CD4-positive, alpha-beta T cell treated with Interferon gamma for 1 hour (primary cell): ENCODE measurements at regions not wholly inside any gene's neighbourhood (a gene's known extent, or its start where the extent isn't known, plus 50 kb on each side); places are given as distances from the start of the nearest gene placed in this dataset.
"Not testable (repeated sequence)": the region's sequence is repeated elsewhere in the genome, so short reads cannot be mapped to it uniquely, and the experiment has no call there.

Source experiments
- DNase-seq: peaks from one replicate; pipeline ENCODE4 v3.0.0-alpha.2; 2020

DNA sequence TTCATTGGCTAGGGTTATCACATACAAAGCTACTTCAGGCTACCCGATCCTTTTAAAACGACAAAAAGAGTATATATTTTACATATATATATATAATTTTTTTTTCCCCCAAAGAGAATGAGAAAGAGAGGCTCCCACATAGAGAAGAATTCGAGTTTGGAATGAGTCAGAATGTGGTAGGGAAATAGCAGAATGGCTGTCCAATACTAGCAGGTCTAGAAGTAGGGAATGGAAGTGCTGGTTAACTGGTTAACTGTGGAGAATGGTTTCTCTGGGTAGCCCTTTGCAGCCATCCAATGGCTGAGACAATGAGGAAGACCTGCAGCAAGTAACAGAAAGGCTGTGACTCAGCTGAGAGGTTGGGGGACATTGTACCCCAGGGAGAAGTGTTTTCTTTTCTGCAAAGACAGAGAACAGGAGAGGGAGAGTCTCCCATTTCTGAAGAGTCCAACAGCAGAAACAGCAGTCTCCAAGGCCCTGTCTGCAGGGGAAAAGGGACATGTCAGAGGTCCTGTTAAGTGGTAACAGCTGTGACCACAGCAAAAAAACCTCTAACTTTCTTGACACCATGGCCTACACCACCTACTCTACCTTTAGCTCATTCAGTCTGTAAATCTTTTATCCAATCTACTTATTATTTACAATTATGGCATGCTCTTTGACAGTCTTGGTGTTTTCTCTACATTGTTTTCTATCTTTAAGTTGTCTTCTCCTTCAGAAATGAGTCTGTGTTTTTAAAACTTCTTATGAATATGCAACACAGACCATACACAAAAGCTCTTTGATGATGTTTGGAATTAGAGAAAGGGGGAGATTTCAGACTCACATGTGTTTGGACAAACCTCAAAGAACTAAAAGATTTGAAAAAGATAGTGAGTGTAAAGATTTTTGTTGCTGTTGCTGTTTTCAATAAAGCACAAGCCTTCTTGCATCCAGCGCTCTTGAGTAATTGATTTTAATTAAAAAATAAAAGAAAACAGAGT, 116.1 kb upstream of the SLC7A14 start:
- no peak for DNase-seq

GRCh38 chr3:170700054-170700404, 114.2 kb upstream of the SLC7A14 start:
- no peak for DNase-seq

DNA sequence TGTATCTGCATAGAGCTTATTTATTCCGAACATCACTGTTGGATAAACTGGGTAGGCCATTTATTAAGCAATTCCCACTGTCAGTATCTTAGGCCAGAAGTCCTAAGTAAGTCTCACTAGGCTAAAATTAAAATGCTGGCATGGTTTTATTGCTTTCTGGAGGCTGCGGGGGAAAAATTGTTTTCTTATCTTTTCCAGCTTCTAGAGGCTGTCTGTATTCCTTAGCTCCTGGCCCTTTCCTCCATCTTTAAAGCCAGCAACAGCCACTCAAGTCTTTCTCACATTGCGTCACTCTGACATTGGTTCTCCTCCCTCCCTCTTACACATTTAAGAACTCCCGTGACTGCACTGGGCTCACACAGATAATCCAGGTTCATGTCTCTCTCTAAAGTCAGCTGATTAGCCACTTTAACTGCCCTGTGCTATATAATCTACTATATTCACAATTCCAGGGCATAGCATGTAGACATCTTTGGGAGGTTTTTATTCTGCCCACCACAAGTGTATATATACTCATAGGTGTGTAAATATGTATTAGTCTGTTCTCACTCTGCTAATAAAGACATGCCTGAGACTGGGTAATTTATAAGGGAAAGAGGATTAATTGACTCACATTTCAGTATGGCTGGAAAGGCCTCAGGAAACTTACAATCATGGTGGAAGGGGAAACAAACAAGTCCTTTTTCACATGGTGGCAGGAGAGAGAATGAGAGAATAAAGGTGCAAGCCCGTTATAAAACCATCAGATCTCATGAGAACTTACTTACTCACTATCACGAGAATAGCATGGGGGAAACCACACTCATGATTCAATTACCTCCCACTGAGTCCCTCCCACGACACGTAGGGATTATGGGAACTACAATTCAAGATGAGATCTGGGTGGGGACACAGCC, 113.5 kb upstream of the SLC7A14 start:
- no peak for DNase-seq

- no peak for DNase-seq
These were observed 112.0 kb upstream of the SLC7A14 start for GRCh38 chr3:170697908-170698307.

DNA sequence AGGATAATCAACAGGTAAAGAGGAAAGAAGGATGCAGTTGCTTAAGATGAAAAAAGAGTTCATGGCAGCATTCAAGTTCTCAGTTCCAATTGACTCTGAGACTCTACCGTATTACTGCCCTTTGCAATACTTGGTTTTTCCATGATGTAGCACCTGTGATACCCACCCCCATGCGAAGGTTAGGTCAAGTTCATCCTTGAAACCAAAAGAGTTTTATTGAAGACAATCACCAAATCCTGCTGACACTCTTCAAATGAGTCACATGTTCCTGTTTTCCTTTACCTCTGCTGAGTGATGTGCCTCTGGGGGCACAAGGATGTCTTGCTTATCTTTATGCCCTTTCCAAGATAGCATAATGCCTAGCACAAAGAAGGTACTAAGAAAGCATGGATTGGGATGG, 111.3 kb upstream of the SLC7A14 start:
- DNase-seq: no peak

GRCh38 chr3:170695486-170696064, 109.7 kb upstream of the SLC7A14 start:
- no peak for DNase-seq

- DNase-seq: no peak
These were observed 106.8 kb upstream of the SLC7A14 start for GRCh38 chr3:170692720-170693119.

GRCh38 chr3:170690661-170690981, 104.7 kb upstream of the SLC7A14 start:
- DNase-seq: no peak

GRCh38 chr3:170689893-170690660, 104.2 kb upstream of the SLC7A14 start:
- DNase-seq: peak; percentile 2

GRCh38 chr3:170689296-170689829, 103.5 kb upstream of the SLC7A14 start:
- DNase-seq: no peak

GRCh38 chr3:170688222-170688621, 102.3 kb upstream of the SLC7A14 start:
- DNase-seq: not testable (repeated sequence)

GRCh38 chr3:170680593-170680992, 94.7 kb upstream of the SLC7A14 start:
- no peak for DNase-seq

DNA sequence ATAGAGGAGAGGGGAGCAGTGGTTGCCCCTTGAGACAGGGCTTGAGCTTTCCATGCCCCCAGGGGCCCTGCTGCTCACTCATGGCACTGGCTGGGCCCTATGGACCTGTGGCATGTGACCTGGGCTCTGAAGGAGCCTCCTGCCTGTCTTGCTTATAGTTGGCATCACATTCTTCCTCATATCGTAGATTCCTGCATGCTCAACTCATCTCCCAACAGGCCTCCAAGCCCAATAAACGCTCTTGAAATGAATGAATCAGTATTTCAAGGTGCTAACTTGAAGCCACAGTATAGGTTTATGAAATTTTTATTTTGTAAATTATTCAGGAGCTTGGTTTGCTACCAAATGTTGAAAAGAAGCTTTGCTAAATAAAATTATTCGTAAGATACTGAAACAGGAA, 93.3 kb upstream of the SLC7A14 start:
- DNase-seq: no peak

- DNase-seq: no peak
These were observed 84.6 kb upstream of the SLC7A14 start for GRCh38 chr3:170670504-170670903.

DNA sequence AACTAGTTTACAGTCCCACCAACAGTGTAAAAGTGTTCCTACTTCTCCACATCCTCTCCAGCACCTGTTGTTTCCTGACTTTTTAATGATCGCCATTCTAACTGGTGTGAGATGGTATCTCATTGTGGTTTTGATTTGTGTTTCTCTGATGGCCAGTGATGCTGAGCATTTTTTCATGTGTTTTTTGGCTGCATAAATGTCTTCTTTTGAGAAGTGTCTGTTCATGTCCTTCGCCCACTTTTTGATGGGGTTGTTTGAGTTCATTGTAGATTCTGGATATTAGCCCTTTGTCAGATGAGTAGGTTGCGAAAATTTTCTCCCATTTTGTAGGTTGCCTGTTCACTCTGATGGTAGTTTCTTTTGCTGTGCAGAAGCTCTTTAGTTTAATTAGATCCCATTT, 77.1 kb upstream of the SLC7A14 start:
- DNase-seq: not testable (repeated sequence)

GRCh38 chr3:170660139-170660538, 74.3 kb upstream of the SLC7A14 start:
- DNase-seq: no peak

GRCh38 chr3:170657312-170657711, 71.4 kb upstream of the SLC7A14 start:
- no peak for DNase-seq

- DNase-seq: no peak
These were observed 70.4 kb upstream of the SLC7A14 start for GRCh38 chr3:170656284-170656683.

- DNase-seq: no peak
These were observed 67.9 kb upstream of the SLC7A14 start for GRCh38 chr3:170653801-170654200.

- no peak for DNase-seq
These were observed 65.5 kb upstream of the SLC7A14 start for GRCh38 chr3:170651260-170651845.

DNA sequence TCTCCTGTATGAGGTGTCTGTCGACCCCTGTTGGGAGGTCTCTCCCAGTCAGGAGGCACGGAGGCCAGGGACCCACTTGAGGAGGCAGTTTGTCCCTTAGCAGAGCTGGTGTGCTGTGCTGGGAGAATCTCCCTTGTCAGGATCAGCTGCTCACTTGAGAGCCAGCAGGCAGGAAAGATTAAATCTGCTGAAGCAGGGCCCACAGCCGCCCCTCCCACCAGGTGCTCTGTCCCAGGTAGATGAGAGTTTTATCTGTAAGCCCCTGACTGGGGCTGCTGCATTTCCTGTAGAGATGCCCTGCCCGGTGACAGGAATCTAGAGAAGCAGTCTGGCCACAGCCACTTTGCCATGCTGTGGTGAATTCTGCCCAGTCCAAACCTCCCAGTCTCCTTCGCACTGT, 64.7 kb upstream of the SLC7A14 start:
- not testable (repeated sequence) for DNase-seq

- no peak for DNase-seq
These were observed 58.8 kb upstream of the SLC7A14 start for GRCh38 chr3:170644711-170645110.
